ENCODE measurements at regions not wholly inside any gene's neighbourhood (a gene's known extent, or its start where the extent isn't known, plus 50 kb on each side); places are given as distances from the start of the nearest gene placed in this dataset.

- peaks cover under 1% of the 10 kb centered on the region for H3K4me1 Mint-ChIP-seq
- no peak overlapping the region for H3K4me3 Mint-ChIP-seq
- DNase-seq (no peak), ATAC-seq (no peak)
- H3K27me3 Mint-ChIP-seq: peaks cover 25% of the 10 kb centered on the region
- H3K27ac Mint-ChIP-seq: no peak overlapping the region
- peaks cover 3% of the 10 kb centered on the region for H3K36me3 Mint-ChIP-seq (ENCODE audit: low read depth)
- H3K9me3 ChIP-seq (ENCODE audit: control insufficient read depth, low read length, poor library complexity, severe bottlenecking): no peaks in the 10 kb centered on the region
Measured at GRCh38 chr4:55762819-55763218, 56.8 kb upstream of the EXOC1L start.

GRCh38 chr4:55763996-55764395, 55.6 kb upstream of the EXOC1L start:
- H3K4me1 Mint-ChIP-seq: no peaks in the 10 kb centered on the region
- H3K27me3 Mint-ChIP-seq: peaks cover 29% of the 10 kb centered on the region
- peaks cover 3% of the 10 kb centered on the region for H3K36me3 Mint-ChIP-seq (ENCODE audit: low read depth)
- no peak overlapping the region for H3K27ac Mint-ChIP-seq
- H3K4me3 Mint-ChIP-seq: no peak overlapping the region
- DNase-seq (no peak), ATAC-seq (no peak)
- H3K9me3 ChIP-seq (ENCODE audit: control insufficient read depth, low read length, poor library complexity, severe bottlenecking): no peaks in the 10 kb centered on the region

- Mint-ChIP-seq H3K27me3 (peaks cover 29% of the 10 kb centered on the region), H3K36me3 (ENCODE audit: low read depth) (peaks cover 3% of the 10 kb centered on the region), H3K4me1 (no peaks in the 10 kb centered on the region), H3K4me3 (no peak overlapping the region), H3K27ac (no peak overlapping the region)
- DNase-seq (no peak), ATAC-seq (no peak)
- H3K9me3 ChIP-seq (ENCODE audit: control insufficient read depth, low read length, poor library complexity, severe bottlenecking): no peaks in the 10 kb centered on the region
Measured at GRCh38 chr4:55765070-55765469, 54.5 kb upstream of the EXOC1L start.

GRCh38 chr4:55768291-55768690, 51.3 kb upstream of the EXOC1L start:
- no peak for ATAC-seq
- H3K9me3 ChIP-seq (ENCODE audit: control insufficient read depth, low read length, poor library complexity, severe bottlenecking): no peaks in the 10 kb centered on the region
- Mint-ChIP-seq H3K36me3 (ENCODE audit: low read depth) (peaks cover 3% of the 10 kb centered on the region), H3K27ac (no peak overlapping the region), H3K4me1 (no peaks in the 10 kb centered on the region), H3K27me3 (peaks cover 31% of the 10 kb centered on the region), H3K4me3 (no peak overlapping the region)
- no peak for DNase-seq

All from T-helper 17 cell (primary cell).